Stimulated activated naive CD8-positive, alpha-beta T cell treated with anti-CD3 and anti-CD28 coated beads, Interleukin-15, amount 100 ng/mL, for 72 hours (primary cell): ENCODE measurements at regions not wholly inside any gene's neighbourhood (a gene's known extent, or its start where the extent isn't known, plus 50 kb on each side); places are given as distances from the start of the nearest gene placed in this dataset.
"Not testable (repeated sequence)": the region's sequence is repeated elsewhere in the genome, so short reads cannot be mapped to it uniquely, and the experiment has no call there.

Source experiments
- ATAC-seq: fragments of 150-1000 bp; cut with Tn5 transposase; 2 replicates; pipeline ENCODE4 v1.10.0; 2021; ENCODE audit warnings: mild to moderate bottlenecking, moderate library complexity
- DNase-seq, 2 donors: peaks; one replicate each; pipeline ENCODE4 v3.0.0; 2021 to 2022
- H3K27ac Mint-ChIP-seq, 2 donors: one replicate each; pipeline ENCODE4 v1.8.0; 2022; ENCODE audit warnings: mild to moderate bottlenecking in 2 of 2, mixed read lengths in 2 of 2, moderate library complexity in 2 of 2
- H3K27me3 Mint-ChIP-seq: one replicate; pipeline ENCODE4 v1.8.0; 2022; ENCODE audit warnings: mixed read lengths
- H3K4me1 Mint-ChIP-seq: one replicate; pipeline ENCODE4 v1.8.0; 2022; ENCODE audit warnings: mild to moderate bottlenecking, mixed read lengths
- H3K4me3 Mint-ChIP-seq, 2 donors: one replicate each; pipeline ENCODE4 v1.8.0; 2022; ENCODE audit warnings: mild to moderate bottlenecking in 2 of 2, mixed read lengths in 2 of 2, moderate library complexity in 1 of 2
- H3K9me3 Mint-ChIP-seq, 2 donors: one replicate each; pipeline ENCODE4 v1.8.0; 2022; ENCODE audit warnings: mixed read lengths in 2 of 2

DNA sequence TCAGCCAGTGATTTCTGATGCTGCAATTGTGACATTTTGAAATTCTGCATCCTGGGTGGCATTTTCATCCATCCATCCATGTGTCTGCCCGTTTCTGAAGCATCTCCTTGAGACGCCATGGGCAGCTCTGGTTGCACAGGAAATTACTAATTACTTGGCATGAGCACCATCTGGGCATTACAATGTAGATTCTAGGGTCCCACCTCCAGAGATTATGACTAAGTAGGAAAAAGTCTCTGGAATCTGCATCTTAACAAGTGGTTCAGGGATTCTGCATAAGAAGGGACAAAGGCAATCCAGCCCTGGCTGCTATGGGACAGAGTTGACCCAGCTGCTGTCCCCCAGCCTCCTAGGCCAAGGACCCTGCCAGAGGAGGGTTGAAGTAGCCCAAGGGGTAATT lies 65.3 kb downstream of the CUZD1 start:
- no peak for ATAC-seq
- H3K4me1 Mint-ChIP-seq: no peaks in the 10 kb centered on the region
- H3K27ac Mint-ChIP-seq: no peak overlapping the region

DNA sequence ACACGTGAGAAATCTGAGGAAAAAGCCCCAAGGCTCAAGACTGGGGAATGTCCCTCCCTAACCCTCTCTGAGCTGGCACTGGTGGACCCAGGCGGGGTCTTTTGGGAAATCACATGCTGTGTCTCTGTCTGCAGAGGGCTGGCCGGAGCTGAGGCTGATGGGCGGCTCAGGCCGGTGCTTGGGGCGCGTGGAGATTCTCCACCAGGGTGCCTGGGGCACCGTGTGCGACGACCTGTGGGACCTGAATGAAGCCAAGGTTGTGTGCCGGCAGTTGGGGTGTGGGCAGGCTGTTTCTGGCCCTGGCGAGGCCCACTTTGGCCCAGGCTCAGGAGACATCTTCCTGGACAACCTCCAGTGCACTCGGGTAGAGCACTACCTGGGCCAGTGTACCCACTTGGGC lies 65.7 kb downstream of the CUZD1 start:
- Mint-ChIP-seq H3K9me3 (no peaks in the 10 kb centered on the region), H3K27me3 (no peaks in the 10 kb centered on the region)

More for the DNA sequence above, 65.3 kb downstream of the CUZD1 start:
- no peaks in the 10 kb centered on the region for H3K9me3 Mint-ChIP-seq
- DNase-seq: no peak
- H3K27me3 Mint-ChIP-seq: no peaks in the 10 kb centered on the region
- H3K4me3 Mint-ChIP-seq: no peak overlapping the region

DNA sequence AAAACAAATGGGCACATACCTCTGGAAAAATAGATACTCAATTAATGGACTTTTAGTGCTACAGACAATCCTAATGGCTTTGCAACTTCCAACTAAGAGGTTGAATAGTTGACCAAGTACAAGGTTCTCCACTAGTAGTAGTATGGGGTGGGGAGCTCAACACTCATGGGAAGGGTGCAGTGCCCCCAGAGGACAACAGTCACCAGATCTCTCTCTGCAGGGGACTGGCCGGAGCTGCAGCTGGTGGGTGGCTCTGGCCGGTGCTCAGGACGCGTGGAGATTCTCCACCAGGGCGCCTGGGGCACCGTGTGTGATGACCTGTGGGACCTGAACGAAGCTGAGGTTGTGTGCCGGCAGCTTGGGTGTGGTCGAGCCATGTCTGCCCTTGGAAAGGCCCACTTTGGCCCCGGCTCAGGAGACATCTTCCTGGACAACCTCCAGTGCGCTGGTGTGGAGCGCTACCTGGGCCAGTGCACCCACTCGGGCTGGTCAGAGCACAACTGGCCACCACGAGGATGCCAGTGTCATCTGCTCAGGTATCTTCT lies 68.1 kb downstream of the CUZD1 start:
- Mint-ChIP-seq H3K4me3 (no peak overlapping the region), H3K27ac (no peak overlapping the region), H3K9me3 (no peaks in the 10 kb centered on the region), H3K4me1 (no peaks in the 10 kb centered on the region), H3K27me3 (no peaks in the 10 kb centered on the region)
- ATAC-seq (no peak), DNase-seq (no peak)

More for the DNA sequence above, 65.7 kb downstream of the CUZD1 start:
- Mint-ChIP-seq H3K4me3 (no peak overlapping the region), H3K27ac (no peak overlapping the region), H3K4me1 (no peaks in the 10 kb centered on the region)
- ATAC-seq (no peak), DNase-seq (no peak)

DNA sequence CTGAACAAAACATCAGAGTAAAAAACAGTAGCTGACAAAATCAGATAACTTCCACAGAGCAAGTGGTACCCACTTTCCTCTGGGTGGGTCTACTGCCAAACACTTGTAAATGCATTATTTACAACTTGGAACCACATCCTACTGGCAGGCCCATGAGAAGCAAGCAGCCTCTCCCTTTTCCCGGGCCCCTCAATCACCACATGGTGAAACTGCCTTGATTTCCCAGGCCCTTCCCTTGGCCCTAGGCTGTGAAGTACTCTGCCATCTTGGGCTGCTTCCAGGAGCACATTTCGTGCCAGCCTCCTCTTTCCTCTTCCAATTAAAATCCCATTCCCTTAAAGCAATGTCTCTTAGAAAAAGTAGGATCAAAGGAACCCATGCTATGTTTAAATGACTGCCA lies 71.4 kb downstream of the CUZD1 start:
- Mint-ChIP-seq H3K27ac (no peak overlapping the region), H3K4me3 (no peak overlapping the region), H3K27me3 (peaks cover 5% of the 10 kb centered on the region), H3K4me1 (no peaks in the 10 kb centered on the region), H3K9me3 (no peaks in the 10 kb centered on the region)
- ATAC-seq (no peak), DNase-seq (no peak)

GRCh38 chr10:122771404-122771803 lies 71.8 kb upstream of the C10orf120 start:
- not testable (repeated sequence) for H3K4me1 Mint-ChIP-seq, DNase-seq, ATAC-seq, H3K27ac Mint-ChIP-seq, H3K9me3 Mint-ChIP-seq, H3K4me3 Mint-ChIP-seq
- H3K27me3 Mint-ChIP-seq: peaks cover 33% of the 10 kb centered on the region

- Mint-ChIP-seq H3K4me3 (no peak overlapping the region), H3K27ac (peak overlapping the region in 1 of 2 donors; percentile 34), H3K9me3 (peaks cover 2 to 3% of the 10 kb centered on the region in 2 donors), H3K4me1 (no peaks in the 10 kb centered on the region), H3K27me3 (peaks cover 38% of the 10 kb centered on the region)
- DNase-seq: no peak
- no peak for ATAC-seq
Measured at GRCh38 chr10:122768389-122768745, 68.7 kb upstream of the C10orf120 start.

DNA sequence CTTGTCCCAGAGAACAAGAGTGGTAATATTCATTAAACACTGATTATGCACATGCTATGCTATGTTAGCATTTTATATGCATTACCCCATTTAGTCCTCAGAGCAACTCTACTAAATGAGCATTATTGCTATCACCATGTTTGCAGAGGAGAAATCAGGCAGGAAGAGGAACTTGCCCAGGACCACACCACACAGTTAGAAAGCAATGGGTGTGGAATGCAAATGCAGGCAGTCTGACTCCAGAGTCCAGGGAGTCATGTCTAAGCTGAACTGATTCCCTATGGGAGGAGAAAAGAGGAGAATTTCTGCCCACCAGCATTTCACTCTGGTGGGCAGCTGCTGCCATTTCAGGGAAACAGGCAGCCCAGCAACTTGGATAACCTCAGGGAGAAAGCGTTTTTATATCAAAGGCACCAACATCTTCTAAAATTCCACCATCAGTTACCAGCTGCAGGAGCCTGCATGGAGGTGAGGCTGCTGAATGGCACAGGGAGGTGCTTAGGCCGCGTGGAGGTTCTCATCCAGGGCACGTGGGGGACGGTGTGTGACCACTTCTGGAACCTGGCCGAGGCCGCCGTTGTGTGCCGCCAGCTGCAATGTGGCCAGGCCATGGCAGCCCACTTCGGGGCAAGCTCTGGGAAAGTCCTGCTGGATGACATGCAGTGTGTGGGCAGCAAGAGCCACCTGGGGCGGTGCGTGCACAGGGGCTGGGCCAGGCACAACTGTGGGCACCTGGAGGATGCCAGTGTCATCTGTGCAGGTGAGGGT lies 68.2 kb upstream of the C10orf120 start:
- Mint-ChIP-seq H3K27me3 (peaks cover 38% of the 10 kb centered on the region), H3K4me1 (no peaks in the 10 kb centered on the region)
- ATAC-seq: no peak

GRCh38 chr10:122765412-122765811 lies 65.8 kb upstream of the C10orf120 start:
- no peak for DNase-seq
- ATAC-seq: no peak
- Mint-ChIP-seq H3K27ac (no peak overlapping the region), H3K9me3 (peaks cover 6 to 14% of the 10 kb centered on the region in 2 donors), H3K4me1 (no peaks in the 10 kb centered on the region), H3K27me3 (peaks cover 40% of the 10 kb centered on the region), H3K4me3 (no peak overlapping the region)

More for the DNA sequence above, 68.2 kb upstream of the C10orf120 start:
- no peak overlapping the region for H3K27ac Mint-ChIP-seq
- no peak for DNase-seq
- no peak overlapping the region for H3K4me3 Mint-ChIP-seq
- H3K9me3 Mint-ChIP-seq: peaks cover 4 to 8% of the 10 kb centered on the region in 2 donors

DNA sequence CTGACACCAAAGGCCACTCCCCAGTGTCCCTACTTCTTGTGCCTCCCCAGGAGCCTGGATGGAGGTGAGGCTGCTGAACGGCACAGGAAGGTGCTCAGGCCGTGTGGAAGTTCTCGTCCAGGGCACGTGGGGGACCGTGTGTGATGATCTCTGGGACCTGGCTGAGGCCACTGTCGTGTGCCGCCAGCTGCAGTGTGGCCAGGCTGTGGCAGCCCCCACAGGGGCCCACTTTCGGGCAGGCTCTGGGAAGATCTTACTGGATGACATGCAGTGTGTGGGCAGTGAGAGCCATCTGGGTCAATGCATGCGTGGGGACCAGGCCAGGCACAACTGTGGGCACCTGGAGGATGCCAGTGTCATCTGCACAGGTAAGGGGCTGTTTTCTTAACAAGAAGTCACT lies 57.0 kb upstream of the C10orf120 start:
- no peak for ATAC-seq
- Mint-ChIP-seq H3K9me3 (peaks cover 25 to 29% of the 10 kb centered on the region in 2 donors), H3K4me1 (no peaks in the 10 kb centered on the region), H3K4me3 (no peak overlapping the region), H3K27ac (no peak overlapping the region), H3K27me3 (peaks cover 8% of the 10 kb centered on the region)
- DNase-seq: no peak

GRCh38 chr10:122754491-122755235 lies 55.0 kb upstream of the C10orf120 start:
- ATAC-seq (no peak), DNase-seq (no peak)
- H3K4me1 Mint-ChIP-seq: no peaks in the 10 kb centered on the region
- H3K27ac Mint-ChIP-seq: no peak overlapping the region
- no peak overlapping the region for H3K4me3 Mint-ChIP-seq
- H3K9me3 Mint-ChIP-seq: peaks cover 20 to 21% of the 10 kb centered on the region in 2 donors
- no peaks in the 10 kb centered on the region for H3K27me3 Mint-ChIP-seq

- DNase-seq (no peak), ATAC-seq (no peak)
- H3K27ac Mint-ChIP-seq: no peak overlapping the region
- H3K27me3 Mint-ChIP-seq: peaks cover 14% of the 10 kb centered on the region
- H3K9me3 Mint-ChIP-seq: no peaks in the 10 kb centered on the region
- H3K4me3 Mint-ChIP-seq: no peak overlapping the region
- no peaks in the 10 kb centered on the region for H3K4me1 Mint-ChIP-seq
Measured at GRCh38 chr10:122749886-122750285, 50.2 kb upstream of the C10orf120 start.
